Motor neuron (in vitro differentiated cells): ENCODE measurements at regions not wholly inside any gene's neighbourhood (a gene's known extent, or its start where the extent isn't known, plus 50 kb on each side); places are given as distances from the start of the nearest gene placed in this dataset.

Experiments used
- ATAC-seq, 8 experiments: fragments of 200-7000 bp; cut with Tn5 transposase; replicated peaks in 6 of 8; 2 replicates each; pipeline ENCODE4 v1.8.0; 2021; ENCODE audit warnings: mild to moderate bottlenecking in 8 of 8, moderate library complexity in 8 of 8
- H3K27ac ChIP-seq, 2 donors: fragments of 250-450 bp; sonication (Bioruptor Pico); 2 replicates each; pipeline ENCODE4 v1.9.0; 2021; ENCODE audit warnings: antibody characterized with exemption in 2 of 2, mild to moderate bottlenecking in 2 of 2, moderate library complexity in 1 of 2
- H3K4me1 ChIP-seq, 2 donors: fragments of 250-450 bp; sonication (Bioruptor Pico); replicated peaks in 1 of 2; 2 replicates each; pipeline ENCODE4 v1.6.1; 2021; ENCODE audit warnings: antibody characterized with exemption in 2 of 2, mild to moderate bottlenecking in 2 of 2, moderate library complexity in 1 of 2
- H3K4me3 ChIP-seq, 5 donors: fragments of 250-450 bp; sonication (Bioruptor Pico); 2 replicates each; pipeline ENCODE4 v1.9.0; 2021; ENCODE audit warnings: antibody characterized with exemption in 5 of 5, mild to moderate bottlenecking in 5 of 5, moderate library complexity in 4 of 5
- WGBS, 10 experiments: fragments of 450-650 bp; shearing (Covaris generic); methylation state at CpG; one replicate each; pipeline ENCODE4 v1.0.0; 2022; 5-methylcytosine and 5-hydroxymethylcytosine counted together
- in situ Hi-C, 9 experiments: fragments of 400-800 bp; cut with MboI; loops; one replicate each; pipeline ENCODE4 v1.15.0; 2021; ENCODE audit warnings: low sequenced_read_pairs in 9 of 9, low pct_unique_long_range_greater_than_20kb in 2 of 9; ENCODE audit not compliant: unreplicated experiment in 9 of 9

GRCh38 chr1:69483246-69483645 is 84.5 kb upstream of the LRRC7 start:
- Histone ChIP-seq H3K4me1 (no peaks in the 10 kb centered on the region), H3K27ac (no peak overlapping the region), H3K4me3 (no peak overlapping the region)
- WGBS, 10 experiments = 0 to 100% (median 81%) methylated on average over 1 to 2 of the region's 2 CpGs; no CpG with 5 or more reads in 2 of the 10 experiments
- ATAC-seq = no peak
- in situ Hi-C loops = no loop called here

GRCh38 chr1:69485616-69486015 is 82.1 kb upstream of the LRRC7 start:
- WGBS, 10 experiments = 14 to 100% (median 92%) methylated on average over 1 of the region's 1 CpG; no CpG with 5 or more reads in 3 of the 10 experiments
- in situ Hi-C loops = no loop called here
- ATAC-seq = no peak
- Histone ChIP-seq H3K4me1 (no peaks in the 10 kb centered on the region), H3K27ac (no peak overlapping the region), H3K4me3 (no peak overlapping the region)

GRCh38 chr1:69491416-69491815 is 76.3 kb upstream of the LRRC7 start:
- in situ Hi-C loops = no loop called here
- ATAC-seq = no peak
- H3K27ac ChIP-seq = no peak overlapping the region
- H3K4me3 ChIP-seq = no peak overlapping the region
- H3K4me1 ChIP-seq = no peaks in the 10 kb centered on the region
- 25 to 100% (median 94%) methylated on average over 1 to 2 of the region's 2 CpGs for WGBS, 10 experiments

GRCh38 chr1:69492286-69492685 is 75.4 kb upstream of the LRRC7 start:
- H3K27ac ChIP-seq = no peak overlapping the region
- in situ Hi-C loops = no loop called here
- H3K4me3 ChIP-seq = no peak overlapping the region
- ATAC-seq = no peak
- WGBS, 10 experiments = 37 to 91% (median 80%) methylated on average over 1 to 3 of the region's 3 CpGs; no CpG with 5 or more reads in 1 of the 10 experiments
- H3K4me1 ChIP-seq = no peaks in the 10 kb centered on the region

GRCh38 chr1:69494221-69494620 is 73.5 kb upstream of the LRRC7 start:
- Histone ChIP-seq H3K4me3 (no peak overlapping the region), H3K27ac (no peak overlapping the region), H3K4me1 (no peaks in the 10 kb centered on the region)
- no peak for ATAC-seq
- in situ Hi-C loops = no loop called here

- 34 to 100% (median 91%) methylated on average over 2 to 4 of the region's 4 CpGs for WGBS, 10 experiments
- no peaks in the 10 kb centered on the region for H3K4me1 ChIP-seq
- ATAC-seq = no peak
- H3K4me3 ChIP-seq = no peak overlapping the region
- no peak overlapping the region for H3K27ac ChIP-seq
- in situ Hi-C loops = no loop called here
These were observed 70.1 kb upstream of the LRRC7 start for GRCh38 chr1:69497441-69498221.

- in situ Hi-C loops = no loop called here
- 17 to 100% (median 100%) methylated on average over 1 of the region's 1 CpG; no CpG with 5 or more reads in 1 of the 10 experiments for WGBS, 10 experiments
- Histone ChIP-seq H3K4me1 (no peaks in the 10 kb centered on the region), H3K4me3 (no peak overlapping the region), H3K27ac (no peak overlapping the region)
- no peak for ATAC-seq
These were observed 69.0 kb upstream of the LRRC7 start for GRCh38 chr1:69498711-69499110.

- Histone ChIP-seq H3K4me1 (no peaks in the 10 kb centered on the region), H3K4me3 (no peak overlapping the region), H3K27ac (no peak overlapping the region)
- 60 to 100% (median 90%) methylated on average over 1 to 7 of the region's 7 CpGs; no CpG with 5 or more reads in 2 of the 10 experiments for WGBS, 10 experiments
- ATAC-seq = no peak
- in situ Hi-C loops = no loop called here
These were observed 68.4 kb upstream of the LRRC7 start for GRCh38 chr1:69499203-69499803.

- in situ Hi-C loops = no loop called here
- ATAC-seq = no peak
- WGBS, 10 experiments = 37 to 95% (median 75%) methylated on average over 2 to 4 of the region's 4 CpGs; no CpG with 5 or more reads in 1 of the 10 experiments
- H3K27ac ChIP-seq = no peak overlapping the region
- H3K4me3 ChIP-seq = no peak overlapping the region
- H3K4me1 ChIP-seq = no peaks in the 10 kb centered on the region
These were observed 64.7 kb upstream of the LRRC7 start for GRCh38 chr1:69502991-69503390.

- in situ Hi-C loops = no loop called here
- Histone ChIP-seq H3K4me1 (no peaks in the 10 kb centered on the region), H3K4me3 (no peak overlapping the region), H3K27ac (no peak overlapping the region)
- no peak for ATAC-seq
- WGBS, 10 experiments = 0 to 81% (median 62%) methylated on average over 1 to 3 of the region's 3 CpGs; no CpG with 5 or more reads in 2 of the 10 experiments
These were observed 62.9 kb upstream of the LRRC7 start for GRCh38 chr1:69504730-69505252.

- WGBS, 10 experiments = 48 to 96% (median 88%) methylated on average over 2 of the region's 2 CpGs; no CpG with 5 or more reads in 1 of the 10 experiments
- Histone ChIP-seq H3K27ac (no peak overlapping the region), H3K4me3 (no peak overlapping the region), H3K4me1 (no peaks in the 10 kb centered on the region)
- ATAC-seq = no peak
- in situ Hi-C loops = no loop called here
These were observed 61.4 kb upstream of the LRRC7 start for GRCh38 chr1:69506311-69506710.

- Histone ChIP-seq H3K27ac (no peak overlapping the region), H3K4me1 (no peaks in the 10 kb centered on the region), H3K4me3 (no peak overlapping the region)
- in situ Hi-C loops = no loop called here
- WGBS, 10 experiments = 10 to 65% (median 44%) methylated on average over 1 of the region's 1 CpG; no CpG with 5 or more reads in 2 of the 10 experiments
- ATAC-seq = no peak
These were observed 61.0 kb upstream of the LRRC7 start for GRCh38 chr1:69506721-69507120.

- in situ Hi-C loops = no loop called here
- 60 to 100% (median 75%) methylated on average over 1 of the region's 1 CpG; no CpG with 5 or more reads in 3 of the 10 experiments for WGBS, 10 experiments
- ATAC-seq = no peak
- H3K27ac ChIP-seq = no peak overlapping the region
- H3K4me1 ChIP-seq = no peaks in the 10 kb centered on the region
- H3K4me3 ChIP-seq = no peak overlapping the region
These were observed 57.7 kb upstream of the LRRC7 start for GRCh38 chr1:69510026-69510425.
